LNCaP clone FGC (cell line): ENCODE measurements at regions not wholly inside any gene's neighbourhood (a gene's known extent, or its start where the extent isn't known, plus 50 kb on each side); places are given as distances from the start of the nearest gene placed in this dataset.

Source experiments
- DNase-seq: peaks from one replicate; pipeline ENCODE4 v3.0.0-alpha.2; 2011; ENCODE audit warnings: low read depth
- H3K4me3 ChIP-seq: 2 replicates; pipeline ENCODE4 v1.5.1; 2011; ENCODE audit warnings: mild to moderate bottlenecking, low read depth, low read length, control low read depth
- CTCF ChIP-seq: IDR thresholded peaks from 2 replicates; pipeline ENCODE4 v1.5.1; 2012; ENCODE audit warnings: mild to moderate bottlenecking; ENCODE audit not compliant: control insufficient read depth, insufficient read depth; ENCODE audit errors: extremely low read depth

GRCh38 chr7:36075561-36075960 is 77.5 kb upstream of the EEPD1 start:
- no peak overlapping the region for H3K4me3 ChIP-seq
- TF ChIP-seq CTCF = no peak
- DNase-seq = no peak

GRCh38 chr7:36076074-36076473 is 77.0 kb upstream of the EEPD1 start:
- DNase-seq = no peak
- H3K4me3 ChIP-seq = no peak overlapping the region
- TF ChIP-seq CTCF = no peak

- no peak for TF ChIP-seq CTCF
- H3K4me3 ChIP-seq = no peak overlapping the region
Measured at GRCh38 chr7:36078816-36079360, 74.2 kb upstream of the EEPD1 start.

GRCh38 chr7:36079446-36080025 is 73.5 kb upstream of the EEPD1 start:
- DNase-seq = no peak
- TF ChIP-seq CTCF = no peak
- no peak overlapping the region for H3K4me3 ChIP-seq

More at GRCh38 chr7:36078816-36079360, 74.2 kb upstream of the EEPD1 start:
- DNase-seq = no peak

- H3K4me3 ChIP-seq = no peak overlapping the region
- no peak for DNase-seq
- no peak for TF ChIP-seq CTCF
Measured at GRCh38 chr7:36080843-36081242, 72.2 kb upstream of the EEPD1 start.

- TF ChIP-seq CTCF = no peak
- no peak overlapping the region for H3K4me3 ChIP-seq
- DNase-seq = no peak
Measured at GRCh38 chr7:36082216-36082615, 70.8 kb upstream of the EEPD1 start.

GRCh38 chr7:36082910-36083309 is 70.1 kb upstream of the EEPD1 start:
- H3K4me3 ChIP-seq = no peak overlapping the region
- no peak for DNase-seq
- TF ChIP-seq CTCF = no peak
